ENCODE measurements at regions not wholly inside any gene's neighbourhood (a gene's known extent, or its start where the extent isn't known, plus 50 kb on each side); places are given as distances from the start of the nearest gene placed in this dataset.
"Not testable (repeated sequence)": the region's sequence is repeated elsewhere in the genome, so short reads cannot be mapped to it uniquely, and the experiment has no call there.

DNA sequence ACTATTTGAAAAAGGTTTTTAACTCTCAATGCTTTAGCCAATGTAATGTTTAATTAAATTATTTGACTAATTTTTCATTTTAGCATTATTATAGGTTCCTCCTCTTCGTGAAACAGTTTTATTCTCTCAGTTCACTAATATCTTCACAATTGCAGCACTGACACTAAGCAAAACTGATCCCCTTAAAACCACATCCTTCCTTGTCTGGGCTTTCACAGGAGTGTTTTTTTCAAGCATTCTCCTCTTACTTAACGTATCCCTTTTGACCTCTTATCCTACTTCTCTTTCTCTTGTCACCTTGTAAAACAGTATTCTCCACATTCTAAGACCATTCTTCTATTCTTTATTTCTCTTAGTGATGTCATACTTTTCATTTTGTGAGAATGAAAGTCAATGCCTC is 112.8 kb downstream of the DSC3 start:
- no peak for DNase-seq (ENCODE audit: low read depth)

DNA sequence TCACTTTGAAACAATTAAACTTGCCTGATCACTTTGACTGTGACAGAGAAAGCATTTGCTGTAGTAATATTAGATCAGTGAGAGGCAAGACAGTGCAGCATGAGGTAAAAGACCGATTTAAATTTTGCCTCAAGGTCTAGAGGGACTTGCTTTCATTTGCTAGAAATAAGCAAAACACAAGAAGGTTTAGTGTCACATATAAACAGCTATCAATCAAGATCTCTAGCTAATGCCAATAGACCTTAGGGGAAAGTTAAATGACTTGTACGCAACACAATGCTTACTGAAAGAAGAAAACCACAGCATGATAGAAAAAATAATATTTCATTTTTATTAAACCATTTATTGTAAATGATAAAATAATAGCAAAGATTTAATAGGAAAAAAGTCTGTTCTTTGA is 113.5 kb downstream of the DSC3 start:
- no peak for DNase-seq (ENCODE audit: low read depth)

DNA sequence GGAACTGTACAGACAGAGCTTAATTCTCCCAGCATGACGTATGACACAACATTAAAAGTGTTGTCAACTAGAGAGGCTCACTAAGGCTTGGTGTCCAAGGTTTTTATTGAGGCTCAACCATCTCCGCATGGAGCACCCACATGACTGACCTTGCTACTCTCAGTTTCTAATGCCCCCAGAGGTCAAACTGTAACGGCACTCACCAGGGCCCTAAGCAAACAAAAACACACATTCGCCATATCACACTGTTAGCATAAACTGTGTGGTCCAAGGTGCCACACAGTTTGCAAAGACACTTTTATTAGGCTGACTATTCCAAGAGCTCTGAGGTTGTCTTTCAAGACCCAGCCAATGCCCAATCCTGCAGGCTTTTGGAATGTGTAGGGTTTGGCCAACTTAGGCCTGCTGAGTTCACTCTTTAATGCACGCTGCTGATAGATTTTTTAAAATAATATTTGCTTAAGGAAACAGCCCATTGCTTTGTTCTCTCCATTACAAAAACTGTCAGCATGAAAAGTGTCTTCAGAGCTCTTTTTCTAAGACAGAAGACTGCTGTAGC is 114.9 kb downstream of the DSC3 start:
- DNase-seq (ENCODE audit: low read depth), result no peak

DNA sequence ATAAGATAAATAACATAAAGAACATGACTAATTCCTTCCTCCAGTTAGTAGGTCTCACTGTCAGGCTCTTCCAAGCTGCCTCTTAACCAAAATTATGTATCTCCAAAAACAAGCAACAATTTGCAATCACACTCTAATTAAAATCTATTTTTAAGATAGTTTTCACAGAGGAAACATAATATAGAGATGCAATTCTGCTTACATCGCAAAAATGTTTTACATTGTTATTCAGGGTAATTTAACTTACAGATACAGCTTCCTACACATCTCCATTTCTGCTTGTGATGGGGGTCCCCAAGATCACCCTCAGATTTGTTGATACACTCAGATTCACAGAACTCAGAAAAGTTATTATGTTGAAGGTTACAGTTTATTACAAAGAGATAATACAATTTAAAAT is 115.5 kb downstream of the DSC3 start:
- no peak for DNase-seq (ENCODE audit: low read depth)

DNA sequence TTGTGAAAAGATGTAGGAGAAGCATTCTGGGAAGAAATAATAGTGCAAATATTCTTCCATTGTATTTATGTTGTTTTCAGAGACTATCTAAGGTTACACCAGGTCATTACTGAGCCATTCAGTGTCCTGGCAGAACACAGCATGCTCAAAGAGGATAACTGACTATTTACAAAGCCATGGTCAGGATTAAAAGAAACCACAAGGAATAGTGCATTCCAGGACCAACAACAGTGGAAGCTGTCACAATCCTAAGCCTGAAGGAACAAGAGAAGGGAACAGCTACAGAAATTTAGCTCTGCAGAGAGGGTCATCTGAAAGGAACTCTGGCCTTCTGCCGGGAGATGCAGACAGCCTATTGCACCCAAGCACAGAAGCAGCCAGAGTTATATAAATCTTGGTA is 116.7 kb downstream of the DSC3 start:
- no peak for DNase-seq (ENCODE audit: low read depth)

DNA sequence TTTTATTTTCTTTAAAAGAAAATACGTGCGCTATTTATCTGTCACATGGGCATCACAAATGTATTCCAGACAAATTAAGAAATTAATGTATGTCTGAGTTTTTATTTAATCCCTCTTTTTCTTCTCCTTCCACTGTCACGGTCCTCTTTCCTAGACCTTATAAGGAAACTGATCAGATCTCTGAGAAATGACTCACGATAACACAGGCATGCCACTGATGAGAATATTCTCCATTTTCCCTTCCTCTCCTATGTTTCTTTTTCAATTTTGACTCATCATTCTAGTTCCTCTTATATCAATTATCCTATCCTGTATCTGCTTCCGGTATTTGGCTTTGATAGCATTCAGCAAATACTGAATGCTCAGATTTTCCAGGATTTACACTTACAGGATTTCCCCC is 121.8 kb downstream of the DSC3 start:
- DNase-seq (ENCODE audit: low read depth), result peak; percentile 34

DNA sequence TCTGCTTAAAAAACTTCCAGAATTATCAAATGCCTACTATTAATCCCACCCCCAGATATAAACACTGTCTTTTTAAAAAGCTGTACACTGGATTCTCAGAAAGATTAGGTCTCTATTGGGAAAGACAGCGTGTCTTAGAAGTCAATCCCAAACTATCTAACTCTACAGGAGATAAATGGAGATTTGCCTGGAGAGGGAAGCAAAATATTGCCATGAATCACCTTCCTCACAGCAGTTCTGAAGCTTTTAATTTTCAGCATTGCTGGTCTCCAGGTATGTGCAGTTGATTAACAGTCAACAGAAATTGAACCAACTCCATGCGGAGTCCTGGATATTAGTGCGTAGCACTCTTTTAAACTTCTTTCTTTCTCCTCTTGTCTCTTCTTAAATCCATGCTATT is 122.2 kb downstream of the DSC3 start:
- DNase-seq (ENCODE audit: low read depth), result no peak

DNA sequence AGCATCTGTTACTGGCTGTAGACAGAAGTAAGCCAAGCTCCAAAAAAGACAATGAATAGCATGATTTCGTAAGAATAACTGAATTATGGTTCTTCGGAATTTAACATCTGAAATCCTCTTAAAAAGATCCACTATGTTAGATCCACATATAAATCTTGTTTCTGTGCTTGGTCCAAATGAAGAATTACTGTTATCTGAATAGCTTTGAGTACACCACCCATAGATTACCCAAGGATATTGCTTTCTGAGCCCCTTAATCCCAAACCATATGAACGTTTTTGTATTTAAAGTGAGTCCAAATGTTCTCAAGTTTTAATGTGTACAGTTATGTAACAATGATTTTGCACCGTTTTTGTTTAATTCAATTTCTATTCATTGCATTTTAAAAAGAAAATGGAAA is 124.9 kb downstream of the DSC3 start:
- DNase-seq (ENCODE audit: low read depth), result no peak

DNA sequence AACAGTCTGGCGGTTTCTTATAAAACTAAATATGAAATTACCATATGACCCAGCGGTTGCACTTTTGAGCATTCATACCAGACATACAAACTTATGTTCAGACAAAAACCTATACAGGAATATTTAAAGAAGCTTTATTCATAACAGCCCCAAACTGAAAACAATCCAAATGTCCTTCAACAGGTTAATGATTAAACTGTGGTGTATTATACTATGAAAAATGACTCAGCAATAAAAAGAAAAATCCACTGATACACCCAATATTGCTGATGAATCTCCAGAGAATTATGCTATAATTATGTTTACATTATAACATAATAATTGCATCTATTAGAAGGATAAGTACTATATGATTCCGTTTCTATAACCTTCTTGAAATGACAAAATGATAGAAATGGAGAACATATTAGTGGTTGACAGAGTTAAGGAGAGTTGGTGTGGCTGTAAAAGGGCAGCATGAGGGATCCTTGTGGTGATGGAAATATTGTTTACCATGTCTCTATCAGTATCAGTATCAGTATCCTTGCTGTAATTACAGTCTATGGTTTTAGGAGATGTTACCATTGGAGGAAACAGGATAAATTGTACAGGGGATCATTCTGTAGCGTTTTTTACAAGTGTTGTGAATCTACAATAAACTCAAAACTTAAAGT is 127.1 kb downstream of the DSC3 start:
- no peak for DNase-seq (ENCODE audit: low read depth)

DNA sequence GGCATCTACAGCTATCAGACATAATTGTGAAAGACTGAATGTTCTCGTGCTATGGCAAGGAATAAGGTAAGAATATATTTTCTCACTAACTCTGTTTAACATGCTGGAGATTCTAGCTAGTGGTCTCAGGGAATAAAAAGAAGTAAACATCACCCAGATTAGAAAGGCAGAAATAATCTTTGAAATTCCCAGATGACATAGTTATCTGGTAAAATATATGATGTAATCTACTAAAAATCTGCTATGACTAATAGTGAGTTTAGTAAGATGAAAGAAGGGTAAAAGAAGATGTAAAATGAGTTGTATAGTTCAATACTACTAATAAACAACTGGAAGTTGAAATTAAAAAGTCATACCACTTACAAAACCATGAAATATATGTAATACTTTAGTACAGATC is 134.2 kb downstream of the DSC3 start:
- DNase-seq (ENCODE audit: low read depth), result no peak

DNA sequence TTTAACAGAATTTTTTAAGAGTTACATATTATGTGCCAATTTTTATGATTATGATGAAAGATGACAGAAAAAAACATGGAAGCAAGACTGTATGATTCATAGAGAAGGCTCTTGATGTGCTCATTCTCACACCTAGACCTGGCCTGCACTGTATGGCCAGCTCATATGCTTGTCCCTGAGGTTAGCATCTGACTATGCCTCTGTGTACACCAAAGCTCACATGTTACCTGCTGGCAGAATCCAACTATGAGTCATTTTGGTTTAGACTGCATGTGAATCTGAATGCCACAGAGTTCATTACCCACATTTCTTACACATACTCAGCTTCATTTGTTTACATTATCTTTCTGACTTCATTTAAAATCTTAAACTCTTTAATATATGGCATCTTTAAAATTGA is 139.0 kb downstream of the DSC3 start:
- DNase-seq (ENCODE audit: low read depth), result peak; percentile 90

DNA sequence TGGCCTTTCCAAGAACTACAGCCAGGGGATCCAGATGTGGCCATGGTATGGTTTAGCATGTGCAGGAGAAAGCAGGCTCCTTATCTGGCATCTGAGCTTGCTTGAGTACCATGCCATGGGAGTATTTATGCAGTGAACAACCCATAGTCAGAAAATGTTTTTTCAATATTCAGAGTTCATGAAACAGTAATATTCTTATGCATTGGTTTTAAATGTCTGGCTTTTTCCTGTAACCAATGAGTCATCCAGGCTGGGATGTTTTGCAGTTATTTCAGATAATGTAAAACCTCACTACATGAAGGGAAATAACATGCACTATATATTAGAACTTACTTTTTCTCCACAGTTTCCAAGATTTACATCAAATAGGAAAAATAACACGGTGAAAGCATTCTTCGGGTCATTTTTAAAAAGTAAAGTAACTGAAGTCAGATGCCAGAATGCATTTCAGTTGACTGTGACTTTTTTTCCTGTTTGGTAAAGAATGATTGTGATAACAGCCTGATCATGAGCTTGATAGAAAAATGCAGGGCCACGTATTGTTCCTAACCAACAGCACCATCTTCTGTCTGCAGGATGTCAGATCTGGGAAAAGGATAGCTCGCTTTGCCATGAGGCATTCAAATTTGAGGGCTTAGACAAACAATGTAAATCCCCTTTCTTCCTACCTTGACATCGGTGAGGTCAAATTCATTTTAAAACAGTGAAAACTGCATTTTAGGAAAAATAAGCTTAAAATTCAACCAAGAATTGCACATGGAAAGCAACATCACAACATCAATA is 152.8 kb downstream of the DSC3 start:
- DNase-seq (ENCODE audit: low read depth), result peak; percentile 42

DNA sequence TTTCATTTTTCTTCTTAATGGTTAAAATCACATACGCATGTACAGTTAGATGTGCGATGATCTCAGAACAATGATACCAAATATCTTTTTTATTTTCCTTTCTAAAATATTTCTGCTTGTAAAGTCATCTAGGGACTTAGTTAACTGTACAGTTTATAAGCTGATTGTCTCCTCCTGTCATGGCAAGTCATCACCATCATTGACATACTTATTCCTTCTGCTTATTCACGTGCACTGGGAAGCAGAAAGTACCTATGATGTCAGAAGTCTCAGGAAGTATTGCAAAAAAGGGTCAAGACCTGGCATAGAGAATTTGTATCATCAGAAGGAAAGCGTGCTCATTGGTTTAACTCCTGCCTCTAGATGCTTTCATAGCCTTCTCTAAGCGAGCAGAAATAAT is 154.2 kb downstream of the DSC3 start:
- no peak for DNase-seq (ENCODE audit: low read depth)

DNA sequence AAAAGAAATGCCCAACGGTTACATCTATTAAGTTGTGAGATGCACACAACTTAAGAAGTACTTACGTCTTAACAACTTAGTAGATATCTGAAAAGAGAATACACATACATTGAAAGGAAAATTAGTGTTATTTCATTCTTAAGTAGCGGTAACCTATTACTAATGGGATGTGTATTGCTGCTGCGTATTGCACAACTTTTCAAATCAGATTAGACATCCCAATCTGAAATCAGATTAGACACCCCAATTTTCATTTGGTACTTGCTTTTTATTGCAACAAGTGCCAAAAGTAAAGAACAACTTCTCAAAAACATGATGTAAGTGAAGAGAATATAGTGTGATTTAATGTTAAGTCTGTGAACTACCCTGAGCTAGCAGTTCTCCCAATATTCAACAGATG is 155.5 kb downstream of the DSC3 start:
- DNase-seq (ENCODE audit: low read depth), result no peak

DNA sequence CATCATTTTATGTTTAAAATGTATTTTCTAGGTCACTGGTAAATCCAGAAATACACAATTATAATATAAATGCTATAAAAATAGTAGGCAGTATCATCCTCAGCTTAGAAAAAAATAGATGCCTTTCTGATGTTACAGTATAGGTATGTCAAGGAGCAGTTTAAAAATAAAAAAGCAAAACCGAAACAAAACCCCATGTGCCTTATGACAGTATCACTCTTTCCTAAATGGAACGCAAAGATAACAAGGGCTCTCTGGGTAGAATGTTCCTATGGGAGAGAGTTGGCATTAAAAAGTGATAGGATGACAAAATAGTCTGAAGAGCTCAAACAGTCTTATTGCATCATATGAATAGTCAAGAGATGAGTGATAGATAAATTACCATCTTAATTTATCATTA is 172.1 kb downstream of the DSC3 start:
- DNase-seq (ENCODE audit: low read depth), result no peak

DNA sequence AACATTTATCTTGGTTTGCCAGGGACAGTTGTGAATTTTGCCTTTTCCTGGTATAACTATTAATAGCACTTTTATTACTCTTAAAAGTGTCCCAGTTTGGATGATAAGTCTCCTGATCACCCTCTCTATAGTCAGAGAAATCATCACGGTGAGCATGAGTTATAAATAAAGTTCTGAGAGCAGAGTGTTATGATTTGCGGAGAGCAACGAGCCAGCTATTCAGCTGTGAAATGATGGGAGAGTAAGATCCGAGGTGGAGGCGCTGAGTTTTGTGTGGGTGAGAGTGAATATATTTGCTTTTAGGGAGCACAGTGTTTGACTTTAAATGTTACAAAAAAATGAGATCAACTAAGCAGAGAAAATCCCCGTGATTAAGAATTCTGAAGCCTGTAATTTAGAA is 179.6 kb downstream of the DSC3 start:
- DNase-seq (ENCODE audit: low read depth), result no peak

DNA sequence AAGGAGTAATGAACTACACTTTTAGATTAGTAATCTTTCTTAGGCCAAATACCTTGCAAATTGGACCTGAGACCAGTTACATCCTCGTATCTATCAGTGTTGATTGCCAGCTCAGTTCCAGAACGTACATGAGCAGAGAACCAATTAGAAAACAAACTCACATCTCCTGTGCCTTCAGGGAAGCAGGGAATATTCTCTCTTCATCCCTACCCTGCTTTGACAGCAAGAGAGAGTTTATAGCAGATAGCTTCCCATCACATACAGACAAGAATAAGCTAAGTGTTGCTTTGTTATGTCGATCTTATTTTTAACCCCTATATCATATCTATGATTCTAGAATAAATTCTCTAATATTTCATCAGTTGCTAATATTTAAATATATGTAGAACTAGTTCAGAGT is 181.8 kb downstream of the DSC3 start:
- DNase-seq (ENCODE audit: low read depth), result no peak

DNA sequence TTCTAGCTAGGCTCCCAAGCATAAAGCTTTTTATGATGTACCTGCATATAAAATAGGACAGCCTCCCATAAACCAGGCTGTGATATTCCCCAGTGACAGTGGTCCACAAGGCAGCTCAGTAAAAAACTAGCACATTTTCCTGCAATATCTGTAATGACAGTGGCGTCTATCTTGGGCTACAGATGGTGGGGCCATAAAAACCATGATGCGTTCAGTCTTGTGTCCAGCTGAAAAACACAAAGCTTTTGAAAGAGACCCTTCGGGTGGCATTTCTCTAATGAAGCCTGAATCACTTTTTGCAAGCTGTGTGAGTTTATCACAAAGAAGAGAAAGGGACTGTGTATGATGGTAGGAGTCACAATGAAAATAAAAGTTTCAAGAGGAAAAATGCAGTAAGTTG is 183.5 kb downstream of the DSC3 start:
- no peak for DNase-seq (ENCODE audit: low read depth)

DNA sequence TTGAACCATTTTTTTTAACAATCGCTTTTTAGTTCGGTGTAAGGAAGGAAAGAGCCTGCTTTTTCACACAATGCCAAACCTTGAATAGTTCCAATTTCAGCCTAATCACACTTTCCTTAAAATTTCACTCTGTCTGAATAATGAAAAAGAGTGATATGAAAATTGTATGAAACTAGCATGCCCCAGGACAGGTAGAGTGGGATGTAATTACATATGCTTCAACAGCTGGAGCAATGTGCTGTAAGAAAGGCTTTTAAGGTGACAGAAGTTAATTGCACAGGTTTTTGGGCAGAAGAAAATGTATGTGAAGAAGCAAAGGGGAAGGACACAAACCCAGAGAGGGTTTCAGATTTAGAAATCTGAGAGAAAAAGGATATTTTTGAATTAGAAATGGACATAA is 184.0 kb downstream of the DSC3 start:
- DNase-seq (ENCODE audit: low read depth), result no peak

DNA sequence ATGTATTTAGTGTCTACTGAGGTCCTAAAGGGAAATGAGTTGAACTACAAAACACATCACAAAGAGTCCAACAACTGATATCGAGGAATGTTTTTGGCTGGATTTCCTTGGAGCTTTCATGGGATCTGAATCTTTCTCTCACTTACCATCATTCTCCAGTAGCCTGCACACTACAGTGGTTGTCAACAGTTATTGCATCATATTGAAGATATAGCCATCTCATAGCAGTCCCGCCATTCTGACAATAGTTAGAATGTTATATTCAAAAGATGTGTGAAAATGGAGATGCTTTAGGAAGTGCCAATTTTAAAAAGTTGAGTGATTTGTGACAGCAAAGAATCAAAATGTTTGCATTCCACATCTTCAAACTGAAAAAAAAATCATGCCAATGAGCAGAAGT is 186.8 kb downstream of the DSC3 start:
- DNase-seq (ENCODE audit: low read depth), result no peak

DNA sequence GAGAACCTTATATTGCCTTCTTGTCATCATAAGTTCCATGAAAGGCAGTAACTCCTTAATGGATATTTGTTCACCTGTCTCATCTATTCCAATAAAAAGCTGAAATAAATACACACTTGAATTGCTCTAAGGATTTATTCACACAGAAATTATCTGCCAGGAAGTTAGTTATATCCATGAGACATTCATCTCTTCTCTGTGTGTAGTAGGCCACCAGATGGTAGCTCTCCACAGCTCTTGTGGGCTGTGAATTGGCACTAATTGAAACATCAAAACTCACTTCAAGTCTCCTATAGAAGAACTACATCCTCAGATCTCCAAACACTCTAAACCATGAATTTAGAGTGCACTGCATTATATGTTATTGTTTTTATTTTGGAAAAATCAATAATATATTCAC is 189.6 kb downstream of the DSC3 start:
- DNase-seq (ENCODE audit: low read depth), result no peak

DNA sequence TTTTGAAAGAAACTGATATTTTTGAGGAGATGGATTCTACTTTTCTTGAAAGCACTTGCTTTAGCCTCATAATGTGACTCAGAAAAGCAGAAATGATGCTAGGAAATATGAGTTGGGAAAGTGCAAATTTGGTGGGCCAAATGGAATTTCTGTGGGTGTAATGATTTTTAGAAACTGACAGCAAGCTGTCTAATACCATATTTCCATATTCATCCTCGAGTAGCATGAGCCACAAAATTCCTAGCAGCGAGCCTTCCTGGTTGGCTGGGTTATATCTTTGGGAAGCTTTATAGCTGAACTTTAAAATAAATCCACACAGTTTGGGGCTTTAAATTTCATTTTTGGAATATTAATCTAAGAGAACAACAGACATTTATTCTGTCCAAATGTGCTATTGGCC is 190.0 kb downstream of the DSC3 start:
- DNase-seq (ENCODE audit: low read depth), result no peak

DNA sequence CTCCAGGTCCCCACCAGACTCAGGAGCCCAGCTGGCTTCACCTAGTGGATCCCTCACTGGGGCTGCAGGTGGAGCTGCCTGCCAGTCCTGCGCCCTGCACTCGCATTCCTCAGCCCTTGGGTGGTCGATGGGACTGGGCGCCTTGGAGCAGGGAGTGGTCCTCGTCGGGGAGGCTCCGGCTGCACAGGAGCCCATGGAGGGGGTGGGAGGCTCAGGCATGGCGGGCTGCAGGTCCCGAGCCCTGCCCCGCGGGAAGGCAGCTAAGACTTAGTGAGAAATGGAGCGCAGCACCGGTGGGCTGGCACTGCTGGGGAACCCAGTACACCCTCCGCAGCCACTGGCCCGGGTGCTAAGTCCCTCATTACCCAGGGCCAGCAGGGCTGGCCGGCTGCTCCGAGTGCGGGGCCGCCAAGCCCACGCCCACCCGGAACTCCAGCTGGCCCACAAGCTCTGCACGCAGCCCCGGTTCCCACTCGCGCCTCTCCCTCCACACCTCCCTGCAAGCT is 203.4 kb downstream of the DSC3 start:
- not testable (repeated sequence) for DNase-seq (ENCODE audit: low read depth)
